ENCODE measurements at regions not wholly inside any gene's neighbourhood (a gene's known extent, or its start where the extent isn't known, plus 50 kb on each side); places are given as distances from the start of the nearest gene placed in this dataset.

DNA sequence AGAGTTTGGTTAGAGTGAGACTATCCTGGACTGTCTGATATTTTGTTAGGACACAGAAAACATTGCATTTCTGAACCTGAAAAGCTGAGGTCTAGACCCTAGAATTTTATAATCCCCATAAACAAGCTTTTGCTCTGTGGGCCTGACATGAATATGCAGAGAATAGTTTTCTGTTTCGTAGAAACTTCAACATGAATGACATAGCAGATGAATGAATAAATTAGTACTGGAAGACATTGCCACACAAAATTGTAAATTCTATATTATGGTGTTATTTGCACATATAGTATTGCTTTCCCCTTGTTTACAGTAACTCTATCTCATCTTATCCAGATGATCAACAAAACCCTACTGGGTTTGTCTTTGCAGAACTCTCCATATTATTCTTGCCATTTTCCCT is 54.9 kb upstream of the MAML3 start:
- TF ChIP-seq POLR2A (IDR thresholded peaks at IDR 0.05; ENCODE audit: low read depth, low read length) (no peak), POLR2AphosphoS5 (IDR thresholded peaks at IDR 0.05; ENCODE audit: low read depth, low read length) (no peak), TAF1 (IDR thresholded peaks at IDR 0.05; ENCODE audit: borderline replicate concordance, low read depth, low read length) (no peak)

Measured in GM12892 (cell line).